Liver (tissue), 8 donors: ENCODE measurements at regions not wholly inside any gene's neighbourhood (a gene's known extent, or its start where the extent isn't known, plus 50 kb on each side); places are given as distances from the start of the nearest gene placed in this dataset.

ENCODE experiments used
- DNase-seq: peaks from one replicate; pipeline ENCODE4 v3.0.0-alpha.2; 2017; ENCODE audit warnings: low spot score
- H3K27ac ChIP-seq, 2 donors: one replicate each; pipeline ENCODE4 v1.7.0; 2013; ENCODE audit warnings: inconsistent platforms in 2 of 2, low read length in 2 of 2, control low read depth in 1 of 2, low read depth in 1 of 2, mild to moderate bottlenecking in 1 of 2
- H3K27me3 ChIP-seq, 4 donors: one replicate each; pipeline versions ENCODE4 v1.6.1 to v1.7.0; 2013; ENCODE audit warnings: low read length in 3 of 4, inconsistent platforms in 1 of 4, mild to moderate bottlenecking in 1 of 4, moderate library complexity in 1 of 4; ENCODE audit not compliant: control insufficient read depth in 4 of 4, insufficient read depth in 4 of 4
- H3K36me3 ChIP-seq, 4 donors: one replicate each; pipeline versions ENCODE4 v1.6.1 to v1.7.0; 2013; ENCODE audit warnings: low read length in 3 of 4, mild to moderate bottlenecking in 3 of 4, low read depth in 1 of 4, moderate library complexity in 1 of 4; ENCODE audit not compliant: control insufficient read depth in 4 of 4, insufficient read depth in 3 of 4
- H3K4me1 ChIP-seq, 4 donors: one replicate each; pipeline versions ENCODE4 v1.6.1 to v1.7.0; 2013; ENCODE audit warnings: low read length in 3 of 4, mild to moderate bottlenecking in 3 of 4, moderate library complexity in 1 of 4; ENCODE audit not compliant: control insufficient read depth in 4 of 4, insufficient read depth in 4 of 4
- H3K4me3 ChIP-seq, 3 donors: one replicate each; pipeline versions ENCODE4 v1.6.1 to v1.7.0; 2013; ENCODE audit warnings: low read length in 3 of 3, control low read depth in 1 of 3, low read depth in 1 of 3, mild to moderate bottlenecking in 1 of 3
- H3K9ac ChIP-seq, 2 donors: one replicate each; pipeline ENCODE4 v1.7.0; 2013; ENCODE audit warnings: low read length in 2 of 2, mild to moderate bottlenecking in 2 of 2, moderate library complexity in 2 of 2, control low read depth in 1 of 2, low read depth in 1 of 2
- H3K9me3 ChIP-seq, 4 donors: one replicate each; pipeline versions ENCODE4 v1.6.1 to v1.7.0; 2013; ENCODE audit warnings: low read length in 3 of 4; ENCODE audit not compliant: control insufficient read depth in 4 of 4
- ATF3 ChIP-seq: IDR thresholded peaks from 2 replicates; pipeline ENCODE4 v1.6.1; 2016; ENCODE audit warnings: antibody characterized with exemption
- EGR1 ChIP-seq, 2 donors: IDR thresholded peaks; 2 replicates each; pipeline ENCODE4 v1.6.1; 2016 to 2018; ENCODE audit warnings: antibody characterized with exemption in 2 of 2, low read depth in 2 of 2
- GABPA ChIP-seq, 2 donors: IDR thresholded peaks in 1 of 2; conservative IDR thresholded peaks in 1 of 2; 2 replicates each; pipeline ENCODE4 v1.6.1; 2016; ENCODE audit warnings: antibody characterized with exemption in 2 of 2, mild to moderate bottlenecking in 1 of 2, moderate library complexity in 1 of 2
- HNF4A ChIP-seq, 2 donors: conservative IDR thresholded peaks; 2 replicates each; pipeline ENCODE4 v1.6.1; 2016; ENCODE audit warnings: antibody characterized with exemption in 2 of 2, mild to moderate bottlenecking in 2 of 2
- HNF4G ChIP-seq: IDR thresholded peaks from 2 replicates; pipeline ENCODE4 v1.6.1; 2016; ENCODE audit warnings: antibody characterized with exemption
- JUND ChIP-seq, 2 donors: IDR thresholded peaks; 2 replicates each; pipeline ENCODE4 v1.6.1; 2016; ENCODE audit warnings: antibody characterized with exemption in 2 of 2
- NR2F2 ChIP-seq: IDR thresholded peaks from 2 replicates; pipeline ENCODE4 v1.6.1; 2016; ENCODE audit warnings: antibody characterized with exemption
- RAD21 ChIP-seq, 2 donors: IDR thresholded peaks; 2 replicates each; pipeline ENCODE4 v1.6.1; 2016; ENCODE audit warnings: antibody characterized with exemption in 2 of 2, mild to moderate bottlenecking in 2 of 2
- RXRA ChIP-seq, 2 donors: IDR thresholded peaks; 2 replicates each; pipeline ENCODE4 v1.6.1; 2017 to 2018; ENCODE audit warnings: antibody characterized with exemption in 2 of 2, mild to moderate bottlenecking in 1 of 2
- SP1 ChIP-seq: IDR thresholded peaks from 2 replicates; pipeline ENCODE4 v1.6.1; 2018; ENCODE audit warnings: antibody characterized with exemption, mild to moderate bottlenecking
- TAF1 ChIP-seq: conservative IDR thresholded peaks from 2 replicates; pipeline ENCODE4 v1.6.1; 2016; ENCODE audit warnings: antibody characterized with exemption, mild to moderate bottlenecking
- YY1 ChIP-seq: IDR thresholded peaks from 2 replicates; pipeline ENCODE4 v1.6.1; 2016; ENCODE audit warnings: antibody characterized with exemption, mild to moderate bottlenecking
- WGBS: extraction: QIAGEN DNeasy Blood & Tissue Kit; methylation state at CpG from one replicate; pipeline ENCODE4 v1.1.7; 2013; 5-methylcytosine and 5-hydroxymethylcytosine counted together
- TF ChIP-seq, protein P1 (sequence below): fragments of 150-350 bp; IDR thresholded peaks from 2 replicates; pipeline ENCODE4 v1.5.1; 2017; ENCODE audit warnings: improper control_type of control experiment, low read depth, low read length; ENCODE audit not compliant: missing input control
- TF ChIP-seq, protein P2 (sequence below): IDR thresholded peaks from 2 replicates; pipeline ENCODE4 v1.6.1; 2016; ENCODE audit warnings: antibody characterized with exemption, mild to moderate bottlenecking
- TF ChIP-seq, protein P3 (sequence below): IDR thresholded peaks from 2 replicates; pipeline ENCODE4 v1.6.1; 2016; ENCODE audit warnings: antibody characterized with exemption
- donor health status: healthy.
- donor health status: healthy.
- donor health status: healthy.
- donor health status: healthy.
- donor health status: healthy.

DNA sequence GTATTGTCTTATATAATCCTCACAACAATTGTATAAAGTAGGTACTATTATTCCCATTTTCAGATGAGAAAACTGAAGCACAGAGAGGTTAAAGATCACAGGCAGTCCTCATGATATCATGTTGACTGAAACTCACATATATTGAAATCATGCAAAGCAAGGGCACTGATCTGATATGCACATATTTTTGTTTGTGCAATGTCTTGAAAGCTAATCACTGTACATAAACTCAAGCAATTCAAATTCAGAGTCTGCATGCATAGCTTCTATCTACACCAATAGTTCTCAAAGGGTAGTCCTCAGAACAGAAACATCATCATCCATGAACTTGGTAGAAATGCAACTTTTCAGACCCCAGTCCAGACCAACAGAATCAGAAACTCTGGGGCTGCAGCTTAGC is 119.2 kb upstream of the STT3B start:
- DNase-seq: no peak
- Histone ChIP-seq H3K4me1 (no peaks in the 10 kb centered on the region), H3K4me3 (no peak overlapping the region), H3K27me3 (no peaks in the 10 kb centered on the region), H3K27ac (no peak overlapping the region), H3K9ac (no peak overlapping the region), H3K9me3 (no peaks in the 10 kb centered on the region), H3K36me3 (no peaks in the 10 kb centered on the region)
- TF ChIP-seq GABPA (IDR thresholded peaks at IDR 0.05 in 1 of 2, conservative IDR thresholded peaks at IDR 0.05 in 1 of 2) (no peak), SP1 (no peak), HNF4A (conservative IDR thresholded peaks at IDR 0.05) (no peak), RAD21 (IDR thresholded peaks at IDR 0.05) (no peak), HNF4G (no peak), JUND (IDR thresholded peaks at IDR 0.05) (no peak), TAF1 (no peak), EGR1 (IDR thresholded peaks at IDR 0.05; ENCODE audit: low read depth in 2 of 2) (no peak), NR2F2 (no peak), ATF3 (no peak)
- TF ChIP-seq, protein P1, sequence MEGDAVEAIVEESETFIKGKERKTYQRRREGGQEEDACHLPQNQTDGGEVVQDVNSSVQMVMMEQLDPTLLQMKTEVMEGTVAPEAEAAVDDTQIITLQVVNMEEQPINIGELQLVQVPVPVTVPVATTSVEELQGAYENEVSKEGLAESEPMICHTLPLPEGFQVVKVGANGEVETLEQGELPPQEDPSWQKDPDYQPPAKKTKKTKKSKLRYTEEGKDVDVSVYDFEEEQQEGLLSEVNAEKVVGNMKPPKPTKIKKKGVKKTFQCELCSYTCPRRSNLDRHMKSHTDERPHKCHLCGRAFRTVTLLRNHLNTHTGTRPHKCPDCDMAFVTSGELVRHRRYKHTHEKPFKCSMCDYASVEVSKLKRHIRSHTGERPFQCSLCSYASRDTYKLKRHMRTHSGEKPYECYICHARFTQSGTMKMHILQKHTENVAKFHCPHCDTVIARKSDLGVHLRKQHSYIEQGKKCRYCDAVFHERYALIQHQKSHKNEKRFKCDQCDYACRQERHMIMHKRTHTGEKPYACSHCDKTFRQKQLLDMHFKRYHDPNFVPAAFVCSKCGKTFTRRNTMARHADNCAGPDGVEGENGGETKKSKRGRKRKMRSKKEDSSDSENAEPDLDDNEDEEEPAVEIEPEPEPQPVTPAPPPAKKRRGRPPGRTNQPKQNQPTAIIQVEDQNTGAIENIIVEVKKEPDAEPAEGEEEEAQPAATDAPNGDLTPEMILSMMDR: no peak
- TF ChIP-seq, protein P2, sequence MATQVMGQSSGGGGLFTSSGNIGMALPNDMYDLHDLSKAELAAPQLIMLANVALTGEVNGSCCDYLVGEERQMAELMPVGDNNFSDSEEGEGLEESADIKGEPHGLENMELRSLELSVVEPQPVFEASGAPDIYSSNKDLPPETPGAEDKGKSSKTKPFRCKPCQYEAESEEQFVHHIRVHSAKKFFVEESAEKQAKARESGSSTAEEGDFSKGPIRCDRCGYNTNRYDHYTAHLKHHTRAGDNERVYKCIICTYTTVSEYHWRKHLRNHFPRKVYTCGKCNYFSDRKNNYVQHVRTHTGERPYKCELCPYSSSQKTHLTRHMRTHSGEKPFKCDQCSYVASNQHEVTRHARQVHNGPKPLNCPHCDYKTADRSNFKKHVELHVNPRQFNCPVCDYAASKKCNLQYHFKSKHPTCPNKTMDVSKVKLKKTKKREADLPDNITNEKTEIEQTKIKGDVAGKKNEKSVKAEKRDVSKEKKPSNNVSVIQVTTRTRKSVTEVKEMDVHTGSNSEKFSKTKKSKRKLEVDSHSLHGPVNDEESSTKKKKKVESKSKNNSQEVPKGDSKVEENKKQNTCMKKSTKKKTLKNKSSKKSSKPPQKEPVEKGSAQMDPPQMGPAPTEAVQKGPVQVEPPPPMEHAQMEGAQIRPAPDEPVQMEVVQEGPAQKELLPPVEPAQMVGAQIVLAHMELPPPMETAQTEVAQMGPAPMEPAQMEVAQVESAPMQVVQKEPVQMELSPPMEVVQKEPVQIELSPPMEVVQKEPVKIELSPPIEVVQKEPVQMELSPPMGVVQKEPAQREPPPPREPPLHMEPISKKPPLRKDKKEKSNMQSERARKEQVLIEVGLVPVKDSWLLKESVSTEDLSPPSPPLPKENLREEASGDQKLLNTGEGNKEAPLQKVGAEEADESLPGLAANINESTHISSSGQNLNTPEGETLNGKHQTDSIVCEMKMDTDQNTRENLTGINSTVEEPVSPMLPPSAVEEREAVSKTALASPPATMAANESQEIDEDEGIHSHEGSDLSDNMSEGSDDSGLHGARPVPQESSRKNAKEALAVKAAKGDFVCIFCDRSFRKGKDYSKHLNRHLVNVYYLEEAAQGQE: no peak
- TF ChIP-seq, protein P3, sequence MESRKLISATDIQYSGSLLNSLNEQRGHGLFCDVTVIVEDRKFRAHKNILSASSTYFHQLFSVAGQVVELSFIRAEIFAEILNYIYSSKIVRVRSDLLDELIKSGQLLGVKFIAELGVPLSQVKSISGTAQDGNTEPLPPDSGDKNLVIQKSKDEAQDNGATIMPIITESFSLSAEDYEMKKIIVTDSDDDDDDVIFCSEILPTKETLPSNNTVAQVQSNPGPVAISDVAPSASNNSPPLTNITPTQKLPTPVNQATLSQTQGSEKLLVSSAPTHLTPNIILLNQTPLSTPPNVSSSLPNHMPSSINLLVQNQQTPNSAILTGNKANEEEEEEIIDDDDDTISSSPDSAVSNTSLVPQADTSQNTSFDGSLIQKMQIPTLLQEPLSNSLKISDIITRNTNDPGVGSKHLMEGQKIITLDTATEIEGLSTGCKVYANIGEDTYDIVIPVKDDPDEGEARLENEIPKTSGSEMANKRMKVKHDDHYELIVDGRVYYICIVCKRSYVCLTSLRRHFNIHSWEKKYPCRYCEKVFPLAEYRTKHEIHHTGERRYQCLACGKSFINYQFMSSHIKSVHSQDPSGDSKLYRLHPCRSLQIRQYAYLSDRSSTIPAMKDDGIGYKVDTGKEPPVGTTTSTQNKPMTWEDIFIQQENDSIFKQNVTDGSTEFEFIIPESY: no peak

- Histone ChIP-seq H3K36me3 (no peaks in the 10 kb centered on the region), H3K4me1 (no peaks in the 10 kb centered on the region), H3K9me3 (no peaks in the 10 kb centered on the region), H3K27me3 (no peaks in the 10 kb centered on the region), H3K9ac (no peak overlapping the region), H3K27ac (no peak overlapping the region), H3K4me3 (no peak overlapping the region)
- TF ChIP-seq RXRA (IDR thresholded peaks at IDR 0.05) (no peak), ATF3 (no peak), NR2F2 (no peak), YY1 (no peak)
- TF ChIP-seq, protein P2: no peak
- TF ChIP-seq, protein P3: no peak
- TF ChIP-seq, protein P1: no peak
- 92% methylated on average over 4 of the region's 4 CpGs for WGBS
- no peak for DNase-seq
These were observed 115.7 kb upstream of the STT3B start for GRCh38 chr3:31416980-31417379.
